HepG2 (cell line): ENCODE measurements at regions not wholly inside any gene's neighbourhood (a gene's known extent, or its start where the extent isn't known, plus 50 kb on each side); places are given as distances from the start of the nearest gene placed in this dataset.

Experiments used
- ATAC-seq: fragments of 200-7000 bp; cut with Tn5 transposase; 3 replicates; pipeline ENCODE4 v1.9.1; 2020; ENCODE audit warnings: mild to moderate bottlenecking, moderate library complexity
- BruUV-seq: library from RNA; stranded (reverse); fragments of 400-500 nt; replicated peaks from 2 replicates; lab custom pipeline; 2021; lab: Mats Ljungman, UMichigan
- CTCF ChIA-PET: fragments of 300-600 bp; formaldehyde crosslinking; extraction: SDS; loops from one replicate; lab custom pipeline; 2021; ENCODE audit warnings: low total read pairs, inconsistent platforms, low intra/inter-chr PET ratio; lab: Yijun Ruan, JAX
- POLR2A ChIA-PET: fragments of 350-600 bp; sonication (Branson Sonifier 250); formaldehyde crosslinking; loops from one replicate; lab custom pipeline; 2020; ENCODE audit warnings: antibody characterized with exemption, inconsistent platforms; lab: Yijun Ruan, JAX
- DNase-seq: peaks from one replicate; pipeline ENCODE4 v3.0.0-alpha.2; 2015; ENCODE audit warnings: low spot score
- FAIRE-seq: peaks from 3 replicates; lab custom pipeline; 2011; peaks lifted over from hg19 to GRCh38; lab: Jason Lieb, UNC
- H2AFZ ChIP-seq: one replicate; pipeline ENCODE4 v1.6.1; 2011; ENCODE audit warnings: low read length, inconsistent platforms
- H3K27ac ChIP-seq: fragments of 300-600 bp; 3 replicates; pipeline ENCODE4 v1.8.0; 2011; ENCODE audit warnings: mixed run types, mild to moderate bottlenecking, mixed read lengths, low read length, inconsistent platforms; ENCODE audit not compliant: insufficient read depth; ENCODE audit errors: extremely low read length
- H3K27me3 ChIP-seq, 2 experiments: fragments of 200-600 bp in 1 of 2; 2 replicates in 1 of 2; 3 replicates in 1 of 2; pipeline versions ENCODE4 v1.6.0 to v1.8.0; 2011; ENCODE audit warnings: low read length in 2 of 2, mild to moderate bottlenecking in 2 of 2, moderate library complexity in 2 of 2, inconsistent platforms in 1 of 2; ENCODE audit not compliant: insufficient read depth in 2 of 2, control insufficient read depth in 1 of 2
- H3K36me3 ChIP-seq, 2 experiments: fragments of 200-600 bp in 1 of 2; replicated peaks in 1 of 2; 2 replicates in 1 of 2; 3 replicates in 1 of 2; pipeline versions ENCODE4 v1.5.1 to v1.8.0; 2011; ENCODE audit warnings: low read length in 2 of 2, inconsistent platforms in 1 of 2; ENCODE audit not compliant: insufficient read depth in 2 of 2, control insufficient read depth in 1 of 2
- H3K4me1 ChIP-seq: 2 replicates; pipeline ENCODE4 v1.5.1; 2012; ENCODE audit warnings: low read length, inconsistent platforms; ENCODE audit not compliant: insufficient read depth
- H3K4me2 ChIP-seq: 2 replicates; pipeline ENCODE4 v1.6.0; 2011; ENCODE audit warnings: low read depth, low read length, inconsistent platforms
- H3K4me3 ChIP-seq, 3 experiments: fragments of 200-600 bp in 1 of 3; sonication (generic), shearing (Covaris generic) in 1 of 3; replicated peaks in 1 of 3; 2 replicates each; pipeline ENCODE4 v1.5.1; 2011 to 2016; ENCODE audit warnings: low read length in 3 of 3, inconsistent platforms in 2 of 3, low read depth in 2 of 3, mild to moderate bottlenecking in 2 of 3, control low read depth in 1 of 3, mixed read lengths in 1 of 3; ENCODE audit not compliant: insufficient read depth in 1 of 3
- H3K79me2 ChIP-seq: one replicate; pipeline ENCODE4 v1.6.1; 2011; ENCODE audit warnings: low read length, inconsistent platforms; ENCODE audit not compliant: insufficient read depth
- H3K9ac ChIP-seq: 2 replicates; pipeline ENCODE4 v1.6.0; 2011; ENCODE audit warnings: mild to moderate bottlenecking, low read depth, low read length, inconsistent platforms; ENCODE audit not compliant: insufficient read depth
- H3K9me3 ChIP-seq: 2 replicates; pipeline ENCODE4 v1.5.1; 2012; ENCODE audit warnings: mild to moderate bottlenecking, low read length
- H4K20me1 ChIP-seq: 2 replicates; pipeline ENCODE4 v1.6.0; 2011; ENCODE audit warnings: inconsistent platforms, mild to moderate bottlenecking, low read length, moderate library complexity; ENCODE audit not compliant: insufficient read depth
- AKNA ChIP-seq: sonication (generic); formaldehyde crosslinking; IDR thresholded peaks from 2 replicates; pipeline ENCODE4 v1.4.0; 2020; ENCODE audit warnings: missing genetic modification reagents, borderline replicate concordance
- CREBL2 ChIP-seq: sonication (generic); formaldehyde crosslinking; IDR thresholded peaks from 2 replicates; pipeline ENCODE4 v1.8.1; 2023; ENCODE audit warnings: missing genetic modification reagents, mild to moderate bottlenecking, borderline replicate concordance
- HNF1A ChIP-seq, 2 experiments: sonication (generic) in 1 of 2; formaldehyde crosslinking in 1 of 2; IDR thresholded peaks; 2 replicates each; pipeline versions ENCODE4 v1.4.0 to v1.6.1; 2016 to 2020; ENCODE audit warnings: borderline replicate concordance in 1 of 2, low read depth in 1 of 2, mild to moderate bottlenecking in 1 of 2, missing genetic modification reagents in 1 of 2
- NFE2 ChIP-seq: sonication (generic); formaldehyde crosslinking; IDR thresholded peaks from 2 replicates; pipeline ENCODE4 v1.4.0; 2020; ENCODE audit warnings: missing genetic modification reagents
- PITX1 ChIP-seq: sonication (generic); formaldehyde crosslinking; IDR thresholded peaks from 2 replicates; pipeline ENCODE4 v1.5.1; 2020; ENCODE audit warnings: mild to moderate bottlenecking, missing genetic modification reagents
- RNF219 ChIP-seq: sonication (generic); formaldehyde crosslinking; IDR thresholded peaks from 2 replicates; pipeline ENCODE4 v1.5.0; 2020; ENCODE audit warnings: mild to moderate bottlenecking, missing genetic modification reagents
- ZBTB33 ChIP-seq: sonication (generic); formaldehyde crosslinking; IDR thresholded peaks from 2 replicates; pipeline ENCODE4 v1.4.0; 2020; ENCODE audit warnings: missing genetic modification reagents
- ZFAT ChIP-seq: sonication (generic); formaldehyde crosslinking; conservative IDR thresholded peaks from 2 replicates; pipeline ENCODE4 v1.8.1; 2023; ENCODE audit warnings: missing genetic modification reagents, inconsistent platforms
- ZNF20 ChIP-seq: sonication (generic); formaldehyde crosslinking; IDR thresholded peaks from 2 replicates; pipeline ENCODE4 v1.4.0; 2020; ENCODE audit warnings: mild to moderate bottlenecking, moderate library complexity, missing genetic modification reagents
- ZNF354B ChIP-seq: sonication (generic); formaldehyde crosslinking; IDR thresholded peaks from 2 replicates; pipeline ENCODE4 v1.8.0; 2022; ENCODE audit warnings: mild to moderate bottlenecking, missing genetic modification reagents
- WGBS: methylation state at CpG from one replicate; pipeline ENCODE4 v1.1.6; 2017; ENCODE audit warnings: low lambda C conversion rate; 5-methylcytosine and 5-hydroxymethylcytosine counted together
- in situ Hi-C: cut with HindIII; loops from 2 replicates; pipeline ENCODE4 v1.10.0; 2017; ENCODE audit warnings: low pct_unique_long_range_greater_than_20kb; ENCODE audit not compliant: extremely low pct_ligation_motif_present
- intact Hi-C: fragments of 100-400 bp; cut with micrococcal nuclease; formaldehyde crosslinking; loops from one replicate; pipeline ENCODE4 v1.10.0; 2022; ENCODE audit not compliant: unreplicated experiment

- H3K9me3 ChIP-seq, result no peaks in the 10 kb centered on the region
- no peaks in the 10 kb centered on the region for H3K79me2 ChIP-seq
- H3K27ac ChIP-seq, result no peak overlapping the region
- H4K20me1 ChIP-seq, result no peaks in the 10 kb centered on the region
- H3K4me3 ChIP-seq, result no peak overlapping the region
- no TSS peak for BruUV-seq
- H3K4me1 ChIP-seq, result no peaks in the 10 kb centered on the region
- 0% methylated on average over 3 of the region's 3 CpGs for WGBS
- no peaks in the 10 kb centered on the region for H3K27me3 ChIP-seq
- no peak overlapping the region for H2AFZ ChIP-seq
- in situ Hi-C loops, result no loop called here
- no peak for ATAC-seq
- ChIA-PET CTCF (no interaction called here), POLR2A (no interaction called here)
- no peaks in the 10 kb centered on the region for H3K36me3 ChIP-seq
- no peak overlapping the region for H3K4me2 ChIP-seq
- DNase-seq, result no peak
- intact Hi-C loops, result no loop called here
- H3K9ac ChIP-seq, result no peak overlapping the region
- FAIRE-seq, result no peak
- no peak for TF ChIP-seq ZNF20 (CRISPR knock-in tag)
- TF ChIP-seq AKNA (CRISPR knock-in tag), result no peak
- no peak for TF ChIP-seq NFE2 (CRISPR knock-in tag)
- no peak for TF ChIP-seq ZFAT (CRISPR knock-in tag)
- no peak for TF ChIP-seq PITX1 (CRISPR knock-in tag)
- TF ChIP-seq ZNF354B (CRISPR knock-in tag), result no peak
- TF ChIP-seq CREBL2 (CRISPR knock-in tag), result no peak
- no peak for TF ChIP-seq RNF219 (CRISPR knock-in tag)
- TF ChIP-seq ZBTB33 (CRISPR knock-in tag), result no peak
- TF ChIP-seq HNF1A (IDR thresholded peaks at IDR 0.05; ENCODE audit: low read depth), result no peak
- no peak for TF ChIP-seq HNF1A (CRISPR knock-in tag; IDR thresholded peaks at IDR 0.05; ENCODE audit: borderline replicate concordance)
These were observed 136.5 kb upstream of the RBMS3 start for GRCh38 chr3:29144361-29144760.
